OCI-LY1 (cell line): ENCODE measurements at regions not wholly inside any gene's neighbourhood (a gene's known extent, or its start where the extent isn't known, plus 50 kb on each side); places are given as distances from the start of the nearest gene placed in this dataset.

Source experiments
- H2AFZ ChIP-seq: fragments of 200-600 bp; sonication (generic), shearing (Covaris generic); 2 replicates; pipeline ENCODE4 v1.6.0; 2014; ENCODE audit warnings: antibody characterized with exemption, mild to moderate bottlenecking, low read length
- H3F3A ChIP-seq: fragments of 200-600 bp; sonication (generic), shearing (Covaris generic); 2 replicates; pipeline ENCODE4 v1.6.0; 2014; ENCODE audit warnings: mild to moderate bottlenecking, antibody characterized with exemption, low read length, moderate library complexity; ENCODE audit not compliant: insufficient read depth
- H3K27ac ChIP-seq: fragments of 200-600 bp; sonication (generic); 2 replicates; pipeline ENCODE4 v1.5.1; 2014; ENCODE audit warnings: low read length, mixed run types, mild to moderate bottlenecking, low read depth; ENCODE audit not compliant: poor library complexity, severe bottlenecking
- H3K27me3 ChIP-seq: fragments of 200-600 bp; sonication (generic); 2 replicates; pipeline ENCODE4 v1.6.0; 2014; ENCODE audit warnings: antibody characterized with exemption, mild to moderate bottlenecking, low read length, moderate library complexity; ENCODE audit not compliant: insufficient read depth
- H3K36me3 ChIP-seq: fragments of 200-600 bp; sonication (generic); 2 replicates; pipeline ENCODE4 v1.6.1; 2014; ENCODE audit warnings: mild to moderate bottlenecking, antibody characterized with exemption, low read length, moderate library complexity, mixed read lengths; ENCODE audit not compliant: insufficient read depth
- H3K4me1 ChIP-seq: fragments of 200-600 bp; sonication (generic); 2 replicates; pipeline ENCODE4 v1.5.1; 2014; ENCODE audit warnings: mild to moderate bottlenecking, low read length, moderate library complexity; ENCODE audit not compliant: insufficient read depth, severe bottlenecking
- H3K4me2 ChIP-seq: fragments of 200-600 bp; sonication (generic), shearing (Covaris generic); 2 replicates; pipeline ENCODE4 v1.6.1; 2014; ENCODE audit warnings: low read length
- H3K4me3 ChIP-seq: fragments of 200-600 bp; sonication (generic); 2 replicates; pipeline ENCODE4 v1.5.1; 2014; ENCODE audit warnings: low read length, low read depth, mild to moderate bottlenecking, mixed read lengths; ENCODE audit not compliant: poor library complexity, severe bottlenecking
- H3K79me2 ChIP-seq: fragments of 200-600 bp; shearing (Covaris generic); 2 replicates; pipeline ENCODE4 v1.6.1; 2016; ENCODE audit warnings: mixed run types, low read length, mixed read lengths; ENCODE audit not compliant: insufficient read depth
- H3K9ac ChIP-seq: fragments of 200-600 bp; sonication (generic), shearing (Covaris generic); 2 replicates; pipeline ENCODE4 v1.6.1; 2014; ENCODE audit warnings: mild to moderate bottlenecking, low read length, mixed read lengths
- H3K9me2 ChIP-seq: fragments of 200-600 bp; sonication (generic), shearing (Covaris generic); 2 replicates; pipeline ENCODE4 v1.6.1; 2014; ENCODE audit warnings: low read depth, mild to moderate bottlenecking, low read length, mixed read lengths
- H3K9me3 ChIP-seq: fragments of 200-600 bp; shearing (Covaris generic); 2 replicates; pipeline ENCODE4 v1.6.1; 2014; ENCODE audit warnings: low read length, mixed read lengths
- H4K20me1 ChIP-seq: fragments of 200-600 bp; sonication (generic), shearing (Covaris generic); 2 replicates; pipeline ENCODE4 v1.6.0; 2016; ENCODE audit warnings: mild to moderate bottlenecking, low read length; ENCODE audit not compliant: insufficient read depth
- CTCF ChIP-seq: fragments of 200-600 bp; sonication (generic), shearing (Covaris generic); IDR thresholded peaks from 2 replicates; pipeline ENCODE4 v1.5.1; 2017; ENCODE audit warnings: mild to moderate bottlenecking, antibody characterized with exemption, low read length, moderate library complexity, mixed read lengths
- EZH2 ChIP-seq: fragments of 200-600 bp; sonication (generic), shearing (Covaris generic); IDR thresholded peaks from 2 replicates; pipeline ENCODE4 v1.8.0; 2017; ENCODE audit warnings: borderline replicate concordance, mixed run types, mild to moderate bottlenecking, antibody characterized with exemption, low read length, moderate library complexity, mixed read lengths

DNA sequence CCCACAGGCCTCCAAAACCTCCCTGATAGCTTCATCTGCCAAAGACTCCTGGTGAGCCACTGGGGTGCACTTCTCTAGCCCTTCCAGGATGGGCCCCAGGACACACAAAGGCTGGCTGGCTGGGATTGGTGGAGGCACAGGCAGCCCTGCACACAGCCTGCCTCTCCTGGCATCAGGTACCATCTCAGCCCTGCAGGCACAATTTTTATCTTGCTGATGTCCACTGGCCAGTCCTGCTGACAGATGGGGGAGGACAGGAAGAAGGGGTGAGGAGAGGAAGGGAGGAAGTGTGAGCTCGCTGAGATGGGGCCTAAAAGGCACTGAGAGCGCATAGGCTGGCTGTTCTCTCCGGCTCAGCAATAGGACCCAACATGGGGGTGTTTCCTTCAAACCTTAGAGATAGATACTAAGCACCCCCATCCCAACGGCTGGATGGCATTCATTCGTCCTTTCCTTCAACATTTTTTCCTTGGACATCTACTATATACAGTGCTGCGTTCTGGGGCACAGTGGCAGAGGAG, 92.7 kb downstream of the PJA1 start:
- H2AFZ ChIP-seq, result no peak overlapping the region
- no peaks in the 10 kb centered on the region for H3K79me2 ChIP-seq
- no peaks in the 10 kb centered on the region for H3K9me3 ChIP-seq
- H3F3A ChIP-seq, result no peaks in the 10 kb centered on the region
- H3K27me3 ChIP-seq, result no peaks in the 10 kb centered on the region
- H3K4me1 ChIP-seq, result no peaks in the 10 kb centered on the region
- H3K9me2 ChIP-seq, result no peaks in the 10 kb centered on the region
- no peaks in the 10 kb centered on the region for H3K36me3 ChIP-seq
- no peak overlapping the region for H3K9ac ChIP-seq
- no peak overlapping the region for H3K4me2 ChIP-seq
- no peak overlapping the region for H3K27ac ChIP-seq
- TF ChIP-seq CTCF (no peak), EZH2 (no peak)
- no peak overlapping the region for H3K4me3 ChIP-seq
- no peaks in the 10 kb centered on the region for H4K20me1 ChIP-seq

- H3K4me2 ChIP-seq, result no peak overlapping the region
- H3F3A ChIP-seq, result no peaks in the 10 kb centered on the region
- no peak overlapping the region for H3K9ac ChIP-seq
- no peak overlapping the region for H3K27ac ChIP-seq
- H3K9me3 ChIP-seq, result no peaks in the 10 kb centered on the region
- no peaks in the 10 kb centered on the region for H3K27me3 ChIP-seq
- no peaks in the 10 kb centered on the region for H3K79me2 ChIP-seq
- no peaks in the 10 kb centered on the region for H3K36me3 ChIP-seq
- no peak overlapping the region for H3K4me3 ChIP-seq
- H3K4me1 ChIP-seq, result no peaks in the 10 kb centered on the region
- no peak for TF ChIP-seq EZH2
- TF ChIP-seq CTCF, result no peak
- H3K9me2 ChIP-seq, result no peaks in the 10 kb centered on the region
- H4K20me1 ChIP-seq, result no peaks in the 10 kb centered on the region
- no peak overlapping the region for H2AFZ ChIP-seq
These were observed 94.2 kb downstream of the PJA1 start for GRCh38 chrX:69070949-69071650.

DNA sequence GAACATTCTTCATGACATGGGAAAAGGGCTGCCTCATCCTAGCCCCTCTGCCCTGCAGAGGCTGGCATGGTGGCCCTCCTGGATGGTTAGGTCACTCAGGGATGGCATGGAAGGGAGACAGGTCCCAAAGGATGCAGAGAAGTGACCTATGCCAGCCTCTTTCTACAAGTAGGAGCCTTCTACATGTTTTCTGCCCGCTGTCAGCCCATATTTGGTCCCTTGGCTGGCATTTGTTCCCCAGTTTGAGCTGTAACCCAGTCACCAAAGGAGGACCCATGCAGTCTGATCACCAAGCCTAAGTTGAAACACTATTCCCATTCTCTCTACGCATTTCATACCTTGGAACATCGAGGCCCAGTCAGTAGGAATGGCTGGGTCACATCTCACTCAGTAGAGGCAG, 95.4 kb downstream of the PJA1 start:
- H3K9me2 ChIP-seq, result no peaks in the 10 kb centered on the region
- no peak overlapping the region for H3K4me3 ChIP-seq
- H3K4me2 ChIP-seq, result no peak overlapping the region
- no peaks in the 10 kb centered on the region for H3K79me2 ChIP-seq
- H3K4me1 ChIP-seq, result no peaks in the 10 kb centered on the region
- no peak overlapping the region for H3K27ac ChIP-seq
- H3F3A ChIP-seq, result no peaks in the 10 kb centered on the region
- no peak for TF ChIP-seq CTCF
- TF ChIP-seq EZH2, result no peak
- no peak overlapping the region for H3K9ac ChIP-seq
- no peaks in the 10 kb centered on the region for H3K9me3 ChIP-seq
- H2AFZ ChIP-seq, result no peak overlapping the region
- H3K36me3 ChIP-seq, result no peaks in the 10 kb centered on the region
- H4K20me1 ChIP-seq, result no peaks in the 10 kb centered on the region
- H3K27me3 ChIP-seq, result no peaks in the 10 kb centered on the region
